ENCODE measurements at regions not wholly inside any gene's neighbourhood (a gene's known extent, or its start where the extent isn't known, plus 50 kb on each side); places are given as distances from the start of the nearest gene placed in this dataset.

DNA sequence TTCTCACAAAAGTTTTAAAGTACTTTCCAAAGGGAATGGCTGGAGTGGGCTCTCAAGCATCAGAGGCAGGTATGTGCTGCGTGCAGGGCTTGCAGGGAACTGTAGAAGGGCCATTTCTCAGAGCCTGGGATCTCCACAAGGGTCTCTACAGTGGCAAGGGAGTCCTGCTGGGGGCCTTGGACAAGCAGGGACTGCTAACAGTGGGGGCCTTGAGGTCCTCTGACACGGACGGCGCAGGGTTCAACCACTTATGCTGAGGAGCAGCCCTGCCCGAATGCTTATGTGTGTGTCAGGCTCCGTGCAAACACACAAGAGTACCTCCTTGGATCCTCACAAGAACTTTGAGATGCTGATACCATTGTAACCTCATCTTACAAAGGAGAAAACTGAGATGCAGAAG lies 342.1 kb upstream of the COBL start:
- Histone ChIP-seq H3K79me2 (ENCODE audit: low read length) (no peaks in the 10 kb centered on the region), H3K4me3 (ENCODE audit: low read length) (no peak overlapping the region), H3K9me3 (ENCODE audit: low read length) (peaks cover 4% of the 10 kb centered on the region; the same call in 1 of the 2 replicates), H3K4me2 (ENCODE audit: low read depth, low read length, poor library complexity, severe bottlenecking) (no peak overlapping the region), H3K4me1 (ENCODE audit: low read length) (no peaks in the 10 kb centered on the region), H3K9ac (ENCODE audit: low read length) (no peak overlapping the region), H3K27me3 (ENCODE audit: low read length) (no peaks in the 10 kb centered on the region), H3K36me3 (ENCODE audit: insufficient read depth, low read length) (no peaks in the 10 kb centered on the region), H3K9me2 (replicated peaks; ENCODE audit: insufficient read depth, low read length) (no peaks in the 10 kb centered on the region), H2AFZ (ENCODE audit: low read length) (no peak overlapping the region), H3K27ac (ENCODE audit: low read length) (no peak overlapping the region), H4K20me1 (ENCODE audit: insufficient read depth, low read depth, low read length) (no peaks in the 10 kb centered on the region)
- no peak for DNase-seq

DNA sequence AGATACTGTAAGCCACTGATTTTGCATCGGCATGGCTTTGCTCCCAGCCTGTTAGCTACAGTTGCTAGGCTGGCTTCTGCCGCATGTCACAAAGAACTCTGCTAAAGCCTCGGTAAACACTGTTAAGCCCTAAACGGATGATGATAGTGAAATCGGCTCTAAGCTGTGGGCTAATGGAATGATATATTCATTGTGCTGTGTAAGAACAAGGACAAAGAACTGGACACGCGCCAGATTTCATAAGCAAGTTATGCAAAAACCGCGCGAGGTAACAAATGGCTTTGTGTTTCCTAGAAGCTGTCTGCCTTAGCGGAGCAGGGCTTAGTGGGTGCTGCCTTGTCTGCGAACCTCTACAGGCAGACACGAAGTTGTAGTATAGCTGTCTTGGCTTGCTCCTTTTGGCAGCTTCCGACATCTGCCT lies 331.3 kb upstream of the COBL start:
- Histone ChIP-seq H4K20me1 (ENCODE audit: insufficient read depth, low read depth, low read length) (no peaks in the 10 kb centered on the region), H3K4me3 (ENCODE audit: low read length) (no peak overlapping the region), H3K79me2 (ENCODE audit: low read length) (no peaks in the 10 kb centered on the region), H2AFZ (ENCODE audit: low read length) (no peak overlapping the region), H3K9me3 (ENCODE audit: low read length) (no peaks in the 10 kb centered on the region; the same call in none of the 2 replicates), H3K9me2 (replicated peaks; ENCODE audit: insufficient read depth, low read length) (no peaks in the 10 kb centered on the region), H3K36me3 (ENCODE audit: insufficient read depth, low read length) (no peaks in the 10 kb centered on the region), H3K4me1 (ENCODE audit: low read length) (no peaks in the 10 kb centered on the region), H3K27ac (ENCODE audit: low read length) (no peak overlapping the region), H3K4me2 (ENCODE audit: low read depth, low read length, poor library complexity, severe bottlenecking) (no peak overlapping the region), H3K9ac (ENCODE audit: low read length) (no peak overlapping the region), H3K27me3 (ENCODE audit: low read length) (no peaks in the 10 kb centered on the region)
- no peak for DNase-seq

DNA sequence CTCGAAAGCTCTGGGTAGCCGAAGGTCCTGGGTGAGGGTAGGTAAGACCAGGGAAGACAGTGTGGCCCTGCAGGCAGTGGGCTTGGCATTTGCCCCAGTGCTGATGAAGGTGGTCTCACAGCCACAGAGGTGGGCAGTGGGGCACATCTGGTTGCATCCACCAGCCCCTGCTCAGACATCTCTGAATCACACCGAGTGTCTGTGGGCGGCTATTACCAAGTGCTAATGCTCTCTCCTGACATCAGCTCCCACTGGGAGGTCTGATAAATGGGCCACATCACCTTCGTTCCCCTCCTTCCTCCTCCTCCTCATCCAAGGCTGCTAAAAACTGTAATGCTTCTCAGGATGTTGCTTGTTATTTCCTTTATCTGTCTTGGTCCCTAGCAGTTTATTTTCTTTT lies 330.9 kb upstream of the COBL start:
- Histone ChIP-seq H2AFZ (ENCODE audit: low read length) (no peak overlapping the region), H3K36me3 (ENCODE audit: insufficient read depth, low read length) (no peaks in the 10 kb centered on the region), H3K79me2 (ENCODE audit: low read length) (no peaks in the 10 kb centered on the region), H3K27ac (ENCODE audit: low read length) (no peak overlapping the region), H3K4me1 (ENCODE audit: low read length) (no peaks in the 10 kb centered on the region), H3K4me2 (ENCODE audit: low read depth, low read length, poor library complexity, severe bottlenecking) (no peak overlapping the region), H3K9me2 (replicated peaks; ENCODE audit: insufficient read depth, low read length) (no peaks in the 10 kb centered on the region), H4K20me1 (ENCODE audit: insufficient read depth, low read depth, low read length) (no peaks in the 10 kb centered on the region), H3K4me3 (ENCODE audit: low read length) (no peak overlapping the region), H3K9ac (ENCODE audit: low read length) (no peak overlapping the region), H3K27me3 (ENCODE audit: low read length) (no peaks in the 10 kb centered on the region), H3K9me3 (ENCODE audit: low read length) (no peaks in the 10 kb centered on the region; the same call in 1 of the 2 replicates)
- DNase-seq, result no peak

DNA sequence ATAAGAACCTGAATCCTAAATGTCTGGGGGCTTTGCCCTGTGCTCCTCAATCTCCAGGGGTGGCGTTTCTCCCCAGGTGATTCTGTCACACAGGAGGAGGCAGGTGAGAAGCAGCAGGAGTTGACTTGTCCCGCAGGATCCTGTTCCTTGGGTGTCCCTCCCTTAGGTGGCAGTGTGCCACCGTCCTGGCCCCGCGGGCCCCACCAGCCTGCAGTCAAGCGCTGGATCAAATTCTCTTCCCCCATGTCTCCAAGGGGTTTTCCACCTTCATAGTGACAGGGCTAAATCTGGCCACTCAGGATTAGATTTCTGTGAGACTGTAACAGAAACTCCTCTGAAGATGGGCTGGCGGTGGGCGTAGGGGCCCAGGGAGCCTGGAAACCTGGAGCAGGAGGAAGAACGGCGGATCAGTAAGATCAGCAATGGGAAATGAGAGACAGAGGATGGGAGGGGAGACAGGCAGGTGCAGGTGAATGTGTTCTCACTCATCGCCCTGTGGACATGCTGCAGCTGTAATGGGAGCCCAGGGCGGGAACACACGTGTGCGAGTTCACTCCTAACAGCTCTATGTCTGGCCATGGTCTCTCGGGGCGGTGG lies 329.2 kb upstream of the COBL start:
- Histone ChIP-seq H2AFZ (ENCODE audit: low read length) (no peak overlapping the region), H3K4me2 (ENCODE audit: low read depth, low read length, poor library complexity, severe bottlenecking) (no peak overlapping the region), H4K20me1 (ENCODE audit: insufficient read depth, low read depth, low read length) (no peaks in the 10 kb centered on the region), H3K4me1 (ENCODE audit: low read length) (no peaks in the 10 kb centered on the region), H3K36me3 (ENCODE audit: insufficient read depth, low read length) (no peaks in the 10 kb centered on the region), H3K79me2 (ENCODE audit: low read length) (no peaks in the 10 kb centered on the region), H3K9me2 (replicated peaks; ENCODE audit: insufficient read depth, low read length) (no peaks in the 10 kb centered on the region), H3K27me3 (ENCODE audit: low read length) (no peaks in the 10 kb centered on the region), H3K27ac (ENCODE audit: low read length) (no peak overlapping the region), H3K9me3 (ENCODE audit: low read length) (no peaks in the 10 kb centered on the region; the same call in 1 of the 2 replicates), H3K9ac (ENCODE audit: low read length) (no peak overlapping the region), H3K4me3 (ENCODE audit: low read length) (no peak overlapping the region)
- no peak for DNase-seq

DNA sequence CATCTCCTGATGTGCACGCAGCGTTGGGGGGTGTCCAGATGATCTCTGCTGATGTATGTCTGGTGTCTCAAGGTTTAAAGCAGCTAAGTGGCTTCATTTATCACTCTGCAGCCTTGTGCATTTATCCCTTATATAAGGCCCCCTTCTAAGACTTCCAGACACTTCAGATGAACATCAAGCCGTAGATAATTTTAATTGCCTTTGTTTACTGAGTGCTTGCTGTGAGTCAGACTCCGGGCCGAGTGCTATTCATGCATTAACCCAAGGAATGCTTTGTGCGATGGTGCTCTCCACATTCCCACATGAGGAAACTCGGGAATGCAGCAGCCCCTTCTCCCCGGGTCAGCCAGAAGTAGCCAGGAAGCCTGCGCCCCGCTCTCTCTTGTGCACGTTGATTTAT lies 328.6 kb upstream of the COBL start:
- no peak overlapping the region for H3K4me2 ChIP-seq (ENCODE audit: low read depth, low read length, poor library complexity, severe bottlenecking)
- H3K79me2 ChIP-seq (ENCODE audit: low read length), result no peaks in the 10 kb centered on the region
- H4K20me1 ChIP-seq (ENCODE audit: insufficient read depth, low read depth, low read length), result no peaks in the 10 kb centered on the region
- H3K27me3 ChIP-seq (ENCODE audit: low read length), result no peaks in the 10 kb centered on the region
- no peak overlapping the region for H3K4me3 ChIP-seq (ENCODE audit: low read length)
- no peaks in the 10 kb centered on the region for H3K36me3 ChIP-seq (ENCODE audit: insufficient read depth, low read length)
- no peak overlapping the region for H3K27ac ChIP-seq (ENCODE audit: low read length)
- no peak overlapping the region for H3K9ac ChIP-seq (ENCODE audit: low read length)
- no peak overlapping the region for H2AFZ ChIP-seq (ENCODE audit: low read length)
- no peak for DNase-seq
- no peaks in the 10 kb centered on the region; the same call in 1 of the 2 replicates for H3K9me3 ChIP-seq (ENCODE audit: low read length)
- no peaks in the 10 kb centered on the region for H3K9me2 ChIP-seq (replicated peaks; ENCODE audit: insufficient read depth, low read length)
- no peaks in the 10 kb centered on the region for H3K4me1 ChIP-seq (ENCODE audit: low read length)

DNA sequence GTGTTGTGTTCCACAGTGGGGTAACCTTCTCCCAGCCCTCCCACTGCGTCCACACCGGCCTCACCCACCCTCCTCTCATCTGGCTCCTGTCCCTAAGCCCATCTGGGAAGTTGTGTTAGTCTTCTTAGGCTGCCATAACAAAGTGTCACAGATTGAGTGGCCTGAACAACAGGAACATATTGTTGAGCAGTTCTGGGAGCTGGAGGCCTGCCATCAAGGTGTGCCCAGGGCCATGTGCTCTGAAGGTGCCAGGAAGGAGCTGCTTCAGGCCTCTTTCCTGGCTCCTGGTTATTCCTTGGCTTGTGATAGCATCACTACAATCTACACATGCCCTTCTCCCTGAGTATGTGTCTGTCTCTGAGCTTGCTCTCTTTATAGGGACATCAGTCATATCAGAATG lies 327.6 kb upstream of the COBL start:
- no peak overlapping the region for H2AFZ ChIP-seq (ENCODE audit: low read length)

DNA sequence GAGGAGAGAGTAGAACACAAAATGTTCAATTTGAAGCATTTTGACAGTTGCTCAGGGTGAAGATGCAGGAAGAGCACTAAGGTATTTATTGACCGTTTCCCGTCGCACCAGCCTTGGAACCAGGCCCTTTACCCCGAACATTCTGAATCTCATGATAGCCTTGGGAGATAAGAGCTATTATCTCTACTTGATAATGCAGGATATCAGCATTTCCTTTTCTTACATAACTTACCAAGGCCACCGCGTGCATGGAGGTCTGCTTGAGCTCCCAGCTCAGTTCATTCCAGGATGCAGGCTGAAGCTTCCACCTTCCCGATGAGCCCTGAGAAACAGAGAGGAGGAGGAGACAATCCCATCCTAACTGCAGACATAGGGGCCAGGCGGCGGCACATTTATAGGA lies 324.2 kb upstream of the COBL start:
- H4K20me1 ChIP-seq (ENCODE audit: insufficient read depth, low read depth, low read length), result no peaks in the 10 kb centered on the region
- no peaks in the 10 kb centered on the region for H3K9me2 ChIP-seq (replicated peaks; ENCODE audit: insufficient read depth, low read length)
- no peak overlapping the region for H3K4me3 ChIP-seq (ENCODE audit: low read length)
- no peaks in the 10 kb centered on the region for H3K79me2 ChIP-seq (ENCODE audit: low read length)
- H2AFZ ChIP-seq (ENCODE audit: low read length), result no peak overlapping the region
- no peaks in the 10 kb centered on the region for H3K27me3 ChIP-seq (ENCODE audit: low read length)
- DNase-seq, result no peak
- H3K27ac ChIP-seq (ENCODE audit: low read length), result no peak overlapping the region
- no peaks in the 10 kb centered on the region for H3K4me1 ChIP-seq (ENCODE audit: low read length)
- H3K36me3 ChIP-seq (ENCODE audit: insufficient read depth, low read length), result no peaks in the 10 kb centered on the region
- H3K9me3 ChIP-seq (ENCODE audit: low read length), result no peaks in the 10 kb centered on the region; the same call in 1 of the 2 replicates
- no peak overlapping the region for H3K4me2 ChIP-seq (ENCODE audit: low read depth, low read length, poor library complexity, severe bottlenecking)
- H3K9ac ChIP-seq (ENCODE audit: low read length), result no peak overlapping the region

More for the DNA sequence above, 327.6 kb upstream of the COBL start:
- Histone ChIP-seq H3K36me3 (ENCODE audit: insufficient read depth, low read length) (no peaks in the 10 kb centered on the region), H3K79me2 (ENCODE audit: low read length) (no peaks in the 10 kb centered on the region), H3K27me3 (ENCODE audit: low read length) (no peaks in the 10 kb centered on the region), H3K4me1 (ENCODE audit: low read length) (no peaks in the 10 kb centered on the region), H3K4me2 (ENCODE audit: low read depth, low read length, poor library complexity, severe bottlenecking) (no peak overlapping the region), H4K20me1 (ENCODE audit: insufficient read depth, low read depth, low read length) (no peaks in the 10 kb centered on the region), H3K27ac (ENCODE audit: low read length) (no peak overlapping the region), H3K4me3 (ENCODE audit: low read length) (no peak overlapping the region), H3K9me2 (replicated peaks; ENCODE audit: insufficient read depth, low read length) (no peaks in the 10 kb centered on the region), H3K9ac (ENCODE audit: low read length) (no peak overlapping the region), H3K9me3 (ENCODE audit: low read length) (no peaks in the 10 kb centered on the region; the same call in 1 of the 2 replicates)
- no peak for DNase-seq

DNA sequence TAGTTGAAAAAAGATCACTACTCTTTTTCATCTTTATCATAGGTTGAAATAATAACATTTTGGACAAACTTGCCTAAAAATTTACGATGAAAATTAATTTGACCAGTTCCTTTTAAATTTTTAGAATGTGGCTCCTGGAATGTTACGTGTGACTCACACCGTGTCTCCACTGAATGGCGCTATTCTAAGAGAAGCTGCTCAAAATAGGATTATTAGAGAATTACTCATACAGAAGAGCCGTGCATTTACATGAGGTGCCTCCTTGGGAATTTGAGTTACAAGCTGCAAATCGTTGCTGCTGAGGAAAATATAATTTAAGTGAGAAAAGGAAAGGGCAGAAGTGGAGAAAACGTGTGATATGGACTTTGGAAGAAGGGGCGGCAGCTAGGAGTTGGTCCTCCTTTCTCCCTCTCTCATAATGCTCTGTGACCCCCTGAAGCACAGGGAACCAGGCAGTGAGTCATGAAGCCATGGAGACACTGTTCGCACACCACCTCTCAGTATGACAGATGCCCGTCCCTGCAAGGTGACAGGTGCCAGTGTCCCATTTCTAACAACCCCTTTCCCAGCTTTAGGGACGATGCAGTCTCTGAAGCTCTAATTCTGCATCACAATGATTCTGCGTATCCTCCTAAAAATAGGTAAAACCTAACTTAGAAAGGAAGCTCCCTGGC lies 323.2 kb upstream of the COBL start:
- H3K4me2 ChIP-seq (ENCODE audit: low read depth, low read length, poor library complexity, severe bottlenecking), result no peak overlapping the region
- no peaks in the 10 kb centered on the region for H4K20me1 ChIP-seq (ENCODE audit: insufficient read depth, low read depth, low read length)

More for the DNA sequence above, 323.2 kb upstream of the COBL start:
- H3K4me1 ChIP-seq (ENCODE audit: low read length), result no peaks in the 10 kb centered on the region
- H3K9ac ChIP-seq (ENCODE audit: low read length), result no peak overlapping the region
- no peak overlapping the region for H3K27ac ChIP-seq (ENCODE audit: low read length)
- no peaks in the 10 kb centered on the region for H3K9me2 ChIP-seq (replicated peaks; ENCODE audit: insufficient read depth, low read length)
- H3K36me3 ChIP-seq (ENCODE audit: insufficient read depth, low read length), result no peaks in the 10 kb centered on the region
- no peak overlapping the region for H2AFZ ChIP-seq (ENCODE audit: low read length)
- no peaks in the 10 kb centered on the region for H3K9me3 ChIP-seq (ENCODE audit: low read length)
- no peak for DNase-seq
- no peaks in the 10 kb centered on the region for H3K79me2 ChIP-seq (ENCODE audit: low read length)
- no peak overlapping the region for H3K4me3 ChIP-seq (ENCODE audit: low read length)
- no peaks in the 10 kb centered on the region for H3K27me3 ChIP-seq (ENCODE audit: low read length)

Measured in Karpas-422 (cell line).